H9 (cell line): ENCODE measurements at regions not wholly inside any gene's neighbourhood (a gene's known extent, or its start where the extent isn't known, plus 50 kb on each side); places are given as distances from the start of the nearest gene placed in this dataset.

ENCODE experiments used
- DNase-seq: peaks from one replicate; pipeline ENCODE4 v3.0.0-alpha.2; 2017
- H2AFZ ChIP-seq: one replicate; pipeline ENCODE4 v1.6.1; 2013; ENCODE audit warnings: mild to moderate bottlenecking, low read length, control low read depth, moderate library complexity
- H2AK5ac ChIP-seq: 2 replicates; pipeline ENCODE4 v1.6.1; 2013; ENCODE audit warnings: low read length, control low read depth, mixed read lengths; ENCODE audit not compliant: insufficient read length
- H2BK120ac ChIP-seq: one replicate; pipeline ENCODE4 v1.6.1; 2013; ENCODE audit warnings: low read depth, mild to moderate bottlenecking, low read length, control low read depth, inconsistent platforms; ENCODE audit not compliant: poor library complexity, severe bottlenecking
- H2BK12ac ChIP-seq: 2 replicates; pipeline ENCODE4 v1.6.1; 2013; ENCODE audit warnings: low read length, control low read depth, mixed read lengths, low read depth; ENCODE audit not compliant: insufficient read length
- H2BK15ac ChIP-seq: 2 replicates; pipeline ENCODE4 v1.6.1; 2013; ENCODE audit warnings: low read depth, low read length, control low read depth
- H2BK20ac ChIP-seq: one replicate; pipeline ENCODE4 v1.6.1; 2013; ENCODE audit warnings: low read depth, mild to moderate bottlenecking, low read length, control low read depth, inconsistent platforms; ENCODE audit not compliant: poor library complexity, severe bottlenecking
- H2BK5ac ChIP-seq: 2 replicates; pipeline ENCODE4 v1.6.1; 2013; ENCODE audit warnings: low read length, control low read depth, mixed read lengths; ENCODE audit not compliant: insufficient read length
- H3K14ac ChIP-seq: 2 replicates; pipeline ENCODE4 v1.6.1; 2013; ENCODE audit warnings: low read length, control low read depth; ENCODE audit not compliant: insufficient read depth
- H3K18ac ChIP-seq: 2 replicates; pipeline ENCODE4 v1.6.1; 2013; ENCODE audit warnings: low read depth, mild to moderate bottlenecking, mixed read lengths, low read length, control low read depth; ENCODE audit not compliant: insufficient read length
- H3K23ac ChIP-seq: 2 replicates; pipeline ENCODE4 v1.6.1; 2013; ENCODE audit warnings: low read length, control low read depth, mixed read lengths, low read depth; ENCODE audit not compliant: insufficient read length
- H3K23me2 ChIP-seq: 2 replicates; pipeline ENCODE4 v1.6.1; 2013; ENCODE audit warnings: low read depth, mild to moderate bottlenecking, mixed read lengths, low read length, control low read depth; ENCODE audit not compliant: insufficient read length, poor library complexity, severe bottlenecking
- H3K27ac ChIP-seq: 2 replicates; pipeline ENCODE4 v1.5.1; 2013; ENCODE audit warnings: low read length, control low read depth, mixed read lengths, low read depth; ENCODE audit not compliant: insufficient read length
- H3K27me3 ChIP-seq: 2 replicates; pipeline ENCODE4 v1.6.1; 2013; ENCODE audit warnings: low read length, control low read depth, inconsistent platforms; ENCODE audit not compliant: insufficient read depth
- H3K4ac ChIP-seq: 2 replicates; pipeline ENCODE4 v1.6.1; 2013; ENCODE audit warnings: low read depth, mild to moderate bottlenecking, control low read depth, inconsistent platforms, low read length, moderate library complexity
- H3K4me1 ChIP-seq: 2 replicates; pipeline ENCODE4 v1.6.1; 2013; ENCODE audit warnings: low read length, control low read depth, inconsistent platforms; ENCODE audit not compliant: insufficient read depth
- H3K4me2 ChIP-seq: 2 replicates; pipeline ENCODE4 v1.6.1; 2013; ENCODE audit warnings: low read length, control low read depth, mixed read lengths; ENCODE audit not compliant: insufficient read length, insufficient read depth
- H3K56ac ChIP-seq: 2 replicates; pipeline ENCODE4 v1.6.1; 2013; ENCODE audit warnings: low read depth, mild to moderate bottlenecking, mixed read lengths, low read length, control low read depth; ENCODE audit not compliant: insufficient read length
- H3K79me1 ChIP-seq: 2 replicates; pipeline ENCODE4 v1.6.1; 2013; ENCODE audit warnings: low read depth, mild to moderate bottlenecking, moderate library complexity, low read length, control low read depth, inconsistent platforms; ENCODE audit not compliant: insufficient read depth, poor library complexity, severe bottlenecking
- H3K79me2 ChIP-seq: 2 replicates; pipeline ENCODE4 v1.6.1; 2013; ENCODE audit warnings: low read length, control low read depth, inconsistent platforms; ENCODE audit not compliant: insufficient read depth
- H3K9ac ChIP-seq: 2 replicates; pipeline ENCODE4 v1.6.1; 2013; ENCODE audit warnings: low read length, control low read depth, mixed read lengths; ENCODE audit not compliant: insufficient read length; ENCODE audit errors: extremely low read depth
- H3K9me3 ChIP-seq: one replicate; pipeline ENCODE4 v1.6.1; 2013; ENCODE audit warnings: low read depth, low read length, inconsistent platforms; ENCODE audit not compliant: control insufficient read depth
- H3T11ph ChIP-seq: one replicate; pipeline ENCODE4 v1.6.1; 2013; ENCODE audit warnings: mild to moderate bottlenecking, low read length, control low read depth, inconsistent platforms
- H4K20me1 ChIP-seq: one replicate; pipeline ENCODE4 v1.6.1; 2013; ENCODE audit not compliant: control insufficient read depth, insufficient read length, insufficient read depth
- H4K5ac ChIP-seq: 2 replicates; pipeline ENCODE4 v1.6.1; 2013; ENCODE audit warnings: low read depth, mild to moderate bottlenecking, mixed read lengths, low read length, control low read depth; ENCODE audit not compliant: insufficient read length
- H4K8ac ChIP-seq: replicated peaks from 2 replicates; pipeline ENCODE4 v1.6.1; 2013; ENCODE audit warnings: low read length, control low read depth, mixed read lengths, low read depth; ENCODE audit not compliant: insufficient read length
- H4K91ac ChIP-seq: 2 replicates; pipeline ENCODE4 v1.6.1; 2013; ENCODE audit warnings: low read depth, mild to moderate bottlenecking, moderate library complexity, mixed read lengths, low read length, control low read depth; ENCODE audit not compliant: insufficient read length
- H3K27ac Mint-ChIP-seq, 3 experiments: 2 replicates in 2 of 3; 3 replicates in 1 of 3; pipeline ENCODE4 v1.8.0; 2020 to 2021; ENCODE audit warnings: mixed read lengths in 3 of 3, mild to moderate bottlenecking in 1 of 3, moderate library complexity in 1 of 3
- H3K27me3 Mint-ChIP-seq: 2 replicates; pipeline ENCODE4 v1.8.0; 2021; ENCODE audit warnings: low read depth, mild to moderate bottlenecking, moderate library complexity, mixed read lengths
- H3K36me3 Mint-ChIP-seq, 3 experiments: 2 replicates in 2 of 3; 3 replicates in 1 of 3; pipeline ENCODE4 v1.8.0; 2020 to 2021; ENCODE audit warnings: low read depth in 3 of 3, mixed read lengths in 3 of 3; ENCODE audit not compliant: insufficient read depth in 1 of 3
- H3K4me1 Mint-ChIP-seq, 2 experiments: 2 replicates each; pipeline ENCODE4 v1.8.0; 2020; ENCODE audit warnings: mixed read lengths in 2 of 2
- H3K4me3 Mint-ChIP-seq, 2 experiments: 2 replicates in 1 of 2; 3 replicates in 1 of 2; pipeline ENCODE4 v1.8.0; 2020 to 2021; ENCODE audit warnings: mild to moderate bottlenecking in 2 of 2, mixed read lengths in 2 of 2, moderate library complexity in 1 of 2
- H3K9me3 Mint-ChIP-seq, 2 experiments: 2 replicates in 1 of 2; 3 replicates in 1 of 2; pipeline ENCODE4 v1.8.0; 2020; ENCODE audit warnings: mild to moderate bottlenecking in 2 of 2, mixed read lengths in 2 of 2, moderate library complexity in 1 of 2
- WGBS: extraction: QIAGEN DNeasy Blood & Tissue Kit; methylation state at CpG from one replicate; pipeline ENCODE4 v1.1.7; 2013; ENCODE audit warnings: missing lambda C conversion rate, low lambda C conversion rate, mixed read lengths; ENCODE audit not compliant: insufficient read length; ENCODE audit errors: extremely low coverage; 5-methylcytosine and 5-hydroxymethylcytosine counted together
- TF ChIP-seq, protein P1 (sequence below): fragments of 200-600 bp; sonication (generic); conservative IDR thresholded peaks from 3 replicates; pipeline ENCODE4 v1.8.0; 2021; ENCODE audit warnings: antibody characterized with exemption, mild to moderate bottlenecking

- Histone ChIP-seq H2AK5ac (no peak overlapping the region), H3T11ph (no peak overlapping the region), H3K9me3 (no peaks in the 10 kb centered on the region), H2AFZ (no peak overlapping the region), H3K4ac (no peak overlapping the region), H3K9ac (no peak overlapping the region), H4K91ac (no peak overlapping the region), H2BK15ac (no peak overlapping the region), H3K23ac (no peak overlapping the region), H3K27ac (no peak overlapping the region), H2BK120ac (no peak overlapping the region), H4K20me1 (no peaks in the 10 kb centered on the region), H3K79me2 (no peaks in the 10 kb centered on the region), H3K23me2 (no peaks in the 10 kb centered on the region), H3K27me3 (no peaks in the 10 kb centered on the region), H2BK12ac (no peak overlapping the region), H4K5ac (no peak overlapping the region), H4K8ac (no peak overlapping the region), H3K14ac (no peak overlapping the region), H2BK20ac (no peak overlapping the region), H3K56ac (no peak overlapping the region), H3K4me2 (no peak overlapping the region), H3K4me1 (no peaks in the 10 kb centered on the region), H2BK5ac (no peak overlapping the region), H3K18ac (no peak overlapping the region), H3K79me1 (no peaks in the 10 kb centered on the region)
- Mint-ChIP-seq H3K4me3 (no peak overlapping the region), H3K4me1 (no peaks in the 10 kb centered on the region), H3K9me3 (peaks cover 2 to 5% of the 10 kb centered on the region in 2 experiments; a peak in 2 of 5 replicates), H3K27ac (no peak overlapping the region), H3K27me3 (no peaks in the 10 kb centered on the region), H3K36me3 (no peaks in the 10 kb centered on the region; a peak in 2 of 7 replicates)
- whole genome bisulfite sequencing: no CpG with 5 or more reads among the region's 1 CpG
- TF ChIP-seq, protein P1, sequence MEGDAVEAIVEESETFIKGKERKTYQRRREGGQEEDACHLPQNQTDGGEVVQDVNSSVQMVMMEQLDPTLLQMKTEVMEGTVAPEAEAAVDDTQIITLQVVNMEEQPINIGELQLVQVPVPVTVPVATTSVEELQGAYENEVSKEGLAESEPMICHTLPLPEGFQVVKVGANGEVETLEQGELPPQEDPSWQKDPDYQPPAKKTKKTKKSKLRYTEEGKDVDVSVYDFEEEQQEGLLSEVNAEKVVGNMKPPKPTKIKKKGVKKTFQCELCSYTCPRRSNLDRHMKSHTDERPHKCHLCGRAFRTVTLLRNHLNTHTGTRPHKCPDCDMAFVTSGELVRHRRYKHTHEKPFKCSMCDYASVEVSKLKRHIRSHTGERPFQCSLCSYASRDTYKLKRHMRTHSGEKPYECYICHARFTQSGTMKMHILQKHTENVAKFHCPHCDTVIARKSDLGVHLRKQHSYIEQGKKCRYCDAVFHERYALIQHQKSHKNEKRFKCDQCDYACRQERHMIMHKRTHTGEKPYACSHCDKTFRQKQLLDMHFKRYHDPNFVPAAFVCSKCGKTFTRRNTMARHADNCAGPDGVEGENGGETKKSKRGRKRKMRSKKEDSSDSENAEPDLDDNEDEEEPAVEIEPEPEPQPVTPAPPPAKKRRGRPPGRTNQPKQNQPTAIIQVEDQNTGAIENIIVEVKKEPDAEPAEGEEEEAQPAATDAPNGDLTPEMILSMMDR: no peak
- no peak for DNase-seq
Measured at GRCh38 chr17:71878271-71878670, 242.5 kb upstream of the SOX9 start.
